Heart left ventricle (tissue), 16 donors: ENCODE measurements at regions not wholly inside any gene's neighbourhood (a gene's known extent, or its start where the extent isn't known, plus 50 kb on each side); places are given as distances from the start of the nearest gene placed in this dataset.

ENCODE experiments used
- ATAC-seq, 4 donors: fragments of 200-7000 bp; cut with Tn5 transposase; one replicate each; pipeline ENCODE4 v1.9.1; 2020 to 2022; ENCODE audit warnings: moderate library complexity in 4 of 4, mild to moderate bottlenecking in 3 of 4, moderate number of reproducible peaks in 1 of 4
- DNase-seq, 5 donors: peaks; one replicate each; pipeline ENCODE4 v3.0.0-alpha.2; 2020
- H3K27ac ChIP-seq, 12 donors: fragments of 200-600 bp; sonication (generic) in 4 of 12; one replicate each; pipeline versions ENCODE4 v1.5.0 to v1.8.0; 2016 to 2022; ENCODE audit warnings: mild to moderate bottlenecking in 2 of 12
- H3K27me3 ChIP-seq, 9 donors: fragments of 200-600 bp; sonication (generic) in 2 of 9; one replicate each; pipeline versions ENCODE4 v1.5.1 to v1.8.0; 2016 to 2022; ENCODE audit warnings: mild to moderate bottlenecking in 3 of 9
- H3K36me3 ChIP-seq, 9 donors: fragments of 200-600 bp; sonication (generic) in 2 of 9; one replicate each; pipeline versions ENCODE4 v1.5.0 to v1.8.0; 2018 to 2022; ENCODE audit warnings: mild to moderate bottlenecking in 2 of 9
- H3K4me1 ChIP-seq, 12 donors: fragments of 200-600 bp; sonication (generic) in 4 of 12; one replicate each; pipeline versions ENCODE4 v1.5.0 to v1.8.0; 2016 to 2022; ENCODE audit warnings: mild to moderate bottlenecking in 3 of 12
- H3K4me3 ChIP-seq, 12 donors: fragments of 200-600 bp; sonication (generic) in 4 of 12; one replicate each; pipeline versions ENCODE4 v1.5.0 to v1.8.0; 2017 to 2022; ENCODE audit warnings: mild to moderate bottlenecking in 9 of 12, moderate library complexity in 4 of 12
- H3K9me3 ChIP-seq, 12 donors: fragments of 200-600 bp; sonication (generic) in 4 of 12; one replicate each; pipeline versions ENCODE4 v1.5.0 to v1.8.0; 2016 to 2022; ENCODE audit warnings: mild to moderate bottlenecking in 1 of 12
- POLR2A ChIP-seq, 2 donors: fragments of 450-650 bp; IDR thresholded peaks; one replicate each; pipeline ENCODE4 v1.6.1; 2017; ENCODE audit warnings: antibody characterized with exemption in 2 of 2, mild to moderate bottlenecking in 2 of 2, moderate library complexity in 2 of 2
- WGBS, 4 donors: extraction: QIAGEN DNeasy Blood & Tissue Kit in 2 of 4; methylation state at CpG; one replicate each; pipeline versions ENCODE4 v1.1.5 to v1.1.7; 2013 to 2018; 5-methylcytosine and 5-hydroxymethylcytosine counted together
- intact Hi-C, 10 donors: fragments of 100-400 bp; cut with DNase I; formaldehyde crosslinking; loops; one replicate each; pipeline versions ENCODE4 v1.11.1 to v1.14.2; 2022
- TF ChIP-seq, protein P1 (sequence below), 12 donors: fragments of 200-600 bp; sonication (generic) in 4 of 12; IDR thresholded peaks; one replicate each; pipeline versions ENCODE4 v1.5.0 to v1.8.0; 2018 to 2022; ENCODE audit warnings: antibody characterized with exemption in 12 of 12, mild to moderate bottlenecking in 5 of 12
- donor health status: ischemic (EF 13 %, LVEDD 7.1; RV severe dilation, severe dysfunction).
- donor health status: healthy with polysubstance abuse.
- donor health status: DM: no; HTN: yes; CAD: no.
- donor health status: DM: no; HTN: no; CAD: no.
- donor health status: ischemic (EF 25% LVEDD 6.9; RV normal size, moderate dysfunction).
- donor health status: ischemic (EF 25% LVEDD 5.7; RV mildly dilated, moderate dysfunction).
- donor health status: healthy.
- donor health status: DM: yes; HTN: yes; CAD: no.
- donor health status: ischemic (EF 35%, LVEDD 5.7; RV mildly dilated, moderate dysfunction).
- donor health status: nonischemic (EF 11% LVEDD 7.7; RV severe dilation, severe dysfunction).
- donor health status: DM: yes; HTN: yes; CAD: no.
- donor health status: PGD.
- donor health status: ischemic (EF 29% LVEDD 5.4; RV normal size, mild dysfunction).
- donor health status: nonischemic (EF 23%, LVEDD 6.1; RV moderate dilation, normal function).

DNA sequence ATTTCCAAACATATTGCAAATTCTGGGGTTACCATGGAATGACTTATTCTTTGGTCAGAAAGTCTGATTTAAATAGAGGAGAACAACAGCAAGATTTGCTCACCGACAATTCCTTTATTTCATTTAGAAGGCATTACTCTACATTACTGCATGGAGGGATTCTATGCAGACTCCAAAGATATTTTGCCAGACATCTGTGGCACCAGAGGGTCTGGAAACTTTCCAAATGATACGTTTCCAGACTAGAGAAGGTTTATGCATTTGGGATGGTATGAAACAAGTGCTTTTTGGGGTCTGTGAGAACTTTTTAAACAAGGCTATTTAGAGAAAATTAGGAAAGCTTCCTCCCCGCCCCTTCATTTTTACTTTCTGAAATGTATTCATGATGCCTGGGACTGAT lies 125.3 kb downstream of the SAMD9 start:
- Histone ChIP-seq H3K4me3 (no peak overlapping the region), H3K4me1 (no peaks in the 10 kb centered on the region), H3K9me3 (no peaks in the 10 kb centered on the region), H3K27me3 (no peaks in the 10 kb centered on the region), H3K27ac (no peak overlapping the region), H3K36me3 (no peaks in the 10 kb centered on the region)
- TF ChIP-seq POLR2A (IDR thresholded peaks at IDR 0.05): no peak
- TF ChIP-seq, protein P1, sequence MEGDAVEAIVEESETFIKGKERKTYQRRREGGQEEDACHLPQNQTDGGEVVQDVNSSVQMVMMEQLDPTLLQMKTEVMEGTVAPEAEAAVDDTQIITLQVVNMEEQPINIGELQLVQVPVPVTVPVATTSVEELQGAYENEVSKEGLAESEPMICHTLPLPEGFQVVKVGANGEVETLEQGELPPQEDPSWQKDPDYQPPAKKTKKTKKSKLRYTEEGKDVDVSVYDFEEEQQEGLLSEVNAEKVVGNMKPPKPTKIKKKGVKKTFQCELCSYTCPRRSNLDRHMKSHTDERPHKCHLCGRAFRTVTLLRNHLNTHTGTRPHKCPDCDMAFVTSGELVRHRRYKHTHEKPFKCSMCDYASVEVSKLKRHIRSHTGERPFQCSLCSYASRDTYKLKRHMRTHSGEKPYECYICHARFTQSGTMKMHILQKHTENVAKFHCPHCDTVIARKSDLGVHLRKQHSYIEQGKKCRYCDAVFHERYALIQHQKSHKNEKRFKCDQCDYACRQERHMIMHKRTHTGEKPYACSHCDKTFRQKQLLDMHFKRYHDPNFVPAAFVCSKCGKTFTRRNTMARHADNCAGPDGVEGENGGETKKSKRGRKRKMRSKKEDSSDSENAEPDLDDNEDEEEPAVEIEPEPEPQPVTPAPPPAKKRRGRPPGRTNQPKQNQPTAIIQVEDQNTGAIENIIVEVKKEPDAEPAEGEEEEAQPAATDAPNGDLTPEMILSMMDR (IDR thresholded peaks at IDR 0.05): no peak
- WGBS, 4 donors: 68 to 79% (median 72%) methylated on average over 3 of the region's 3 CpGs
- DNase-seq (no peak), ATAC-seq (no peak)
- intact Hi-C loops: no loop called here

DNA sequence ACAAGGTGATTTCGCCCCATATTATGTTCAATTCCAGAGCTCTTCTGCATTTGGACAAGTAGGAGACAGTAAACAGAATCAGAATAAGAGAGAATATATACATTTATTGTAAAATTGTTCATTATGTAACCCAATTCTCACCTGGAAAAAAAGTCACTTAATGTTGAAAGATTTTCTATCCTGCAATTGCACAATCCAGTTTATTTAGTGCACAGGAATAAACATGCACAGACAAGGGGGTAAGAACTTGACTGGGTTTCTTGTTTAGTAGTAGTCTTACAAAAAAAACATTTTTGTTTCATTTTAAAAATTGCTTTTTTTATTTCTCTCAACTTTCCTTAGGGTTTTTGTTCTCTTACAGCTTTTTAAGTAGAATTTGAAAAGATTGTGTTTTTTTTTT lies 126.6 kb downstream of the SAMD9 start:
- TF ChIP-seq POLR2A (IDR thresholded peaks at IDR 0.05): no peak
- TF ChIP-seq, protein P1 (IDR thresholded peaks at IDR 0.05): no peak
- Histone ChIP-seq H3K27me3 (no peaks in the 10 kb centered on the region), H3K27ac (no peak overlapping the region), H3K4me1 (no peaks in the 10 kb centered on the region), H3K4me3 (no peak overlapping the region), H3K9me3 (no peaks in the 10 kb centered on the region), H3K36me3 (no peaks in the 10 kb centered on the region)
- ATAC-seq: no peak
- intact Hi-C loops: no loop called here
- no peak for DNase-seq
- 92 to 97% (median 93%) methylated on average over 1 of the region's 1 CpG for WGBS, 4 donors

DNA sequence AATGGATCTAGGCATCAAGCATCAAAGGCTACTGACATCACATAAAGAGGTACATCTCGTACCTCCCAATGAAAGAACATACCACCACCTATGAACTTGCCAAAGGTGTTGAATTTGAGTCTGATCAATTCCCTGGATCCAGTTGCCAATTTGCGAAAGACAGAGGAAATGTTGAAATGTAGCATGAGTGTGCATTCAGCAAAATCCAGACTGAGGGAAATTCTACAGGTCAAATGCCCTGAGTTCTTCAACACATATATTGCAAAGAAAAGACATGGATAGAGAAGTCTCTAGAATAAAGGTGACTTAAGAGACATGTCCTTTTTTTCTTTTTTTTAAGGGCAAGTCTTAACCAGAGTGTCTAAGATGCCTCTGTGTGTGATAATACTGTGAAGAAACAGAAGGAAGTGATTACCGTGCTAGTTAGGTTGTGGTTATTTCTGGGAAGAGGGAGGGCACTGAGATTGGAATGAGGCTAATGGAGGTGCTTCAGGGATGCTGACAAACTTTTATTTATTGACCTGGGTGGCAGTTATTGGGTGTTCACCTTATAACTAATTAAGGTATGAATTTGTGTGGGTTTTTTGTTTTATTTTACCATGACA lies 128.7 kb downstream of the SAMD9 start:
- H3K9me3 ChIP-seq: no peaks in the 10 kb centered on the region
- H3K36me3 ChIP-seq: no peaks in the 10 kb centered on the region
- H3K27ac ChIP-seq: no peak overlapping the region
- TF ChIP-seq, protein P1 (IDR thresholded peaks at IDR 0.05): no peak
- no peak for TF ChIP-seq POLR2A (IDR thresholded peaks at IDR 0.05)
- ATAC-seq: no peak
- no peak overlapping the region for H3K4me3 ChIP-seq
- no peaks in the 10 kb centered on the region for H3K27me3 ChIP-seq
- intact Hi-C loops: loop anchor here in 5 of 10 donors (5.0 to 10.0 kb wide), 3 partner anchors 297 to 367 kb away; no protein-coding TSS in a partner anchor
- no peak for DNase-seq
- no peaks in the 10 kb centered on the region for H3K4me1 ChIP-seq
- 72 to 84% (median 76%) methylated on average over 3 of the region's 3 CpGs for WGBS, 4 donors

DNA sequence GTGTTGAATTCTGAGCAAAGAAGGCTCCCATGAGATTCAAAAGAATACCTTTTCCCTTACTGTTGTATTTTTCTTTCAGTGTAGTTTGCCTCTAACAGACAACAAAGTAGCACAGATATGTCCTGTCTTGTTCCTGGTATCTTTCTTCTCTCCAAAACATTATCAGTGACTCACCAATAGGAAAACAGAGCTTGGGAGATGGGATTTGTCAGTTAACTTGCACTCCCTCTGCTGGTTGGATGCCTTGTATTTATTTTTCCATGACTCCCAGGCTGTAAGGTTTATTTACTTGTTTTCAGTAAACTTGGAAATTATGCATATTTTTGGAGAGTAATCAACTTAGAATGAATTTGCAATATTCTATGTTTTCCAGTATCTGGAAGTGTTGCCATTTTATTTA lies 129.7 kb downstream of the SAMD9 start:
- no peak for ATAC-seq

More for the DNA sequence above, 129.7 kb downstream of the SAMD9 start:
- TF ChIP-seq, protein P1 (IDR thresholded peaks at IDR 0.05): peak in 10 of 12 donors; percentile 8 to 50 (median 30)
- TF ChIP-seq POLR2A (IDR thresholded peaks at IDR 0.05): no peak
- H3K4me3 ChIP-seq: no peak overlapping the region
- no peaks in the 10 kb centered on the region for H3K27me3 ChIP-seq
- intact Hi-C loops: loop anchor here in 5 of 10 donors (5.0 to 10.0 kb wide), 3 partner anchors 296 to 366 kb away; no protein-coding TSS in a partner anchor
- no peak overlapping the region for H3K27ac ChIP-seq
- H3K9me3 ChIP-seq: no peaks in the 10 kb centered on the region
- DNase-seq: no peak
- H3K36me3 ChIP-seq: no peaks in the 10 kb centered on the region
- no peaks in the 10 kb centered on the region for H3K4me1 ChIP-seq
